NT2/D1 (cell line): ENCODE measurements at regions not wholly inside any gene's neighbourhood (a gene's known extent, or its start where the extent isn't known, plus 50 kb on each side); places are given as distances from the start of the nearest gene placed in this dataset.

ENCODE experiments used
- SUZ12 ChIP-seq: IDR thresholded peaks from 2 replicates; pipeline ENCODE4 v1.6.1; 2011; ENCODE audit not compliant: insufficient read length, insufficient read depth; ENCODE audit errors: extremely low read depth
- YY1 ChIP-seq: IDR thresholded peaks from 2 replicates; pipeline ENCODE4 v1.6.1; 2011; ENCODE audit not compliant: insufficient read length, insufficient read depth
- ZNF274 ChIP-seq: IDR thresholded peaks from 2 replicates; pipeline ENCODE4 v1.6.1; 2011; ENCODE audit warnings: mild to moderate bottlenecking, low read depth, low read length

- TF ChIP-seq SUZ12, result no peak
- no peak for TF ChIP-seq ZNF274
- TF ChIP-seq YY1, result no peak
Measured at GRCh38 chr3:44117736-44118135, 124.0 kb upstream of the TOPAZ1 start.
